HuH-7 (cell line): ENCODE measurements at regions not wholly inside any gene's neighbourhood (a gene's known extent, or its start where the extent isn't known, plus 50 kb on each side); places are given as distances from the start of the nearest gene placed in this dataset.

Source experiments
- DNase-seq: peaks from one replicate; pipeline ENCODE4 v3.0.0; 2011; ENCODE audit warnings: low spot score

DNA sequence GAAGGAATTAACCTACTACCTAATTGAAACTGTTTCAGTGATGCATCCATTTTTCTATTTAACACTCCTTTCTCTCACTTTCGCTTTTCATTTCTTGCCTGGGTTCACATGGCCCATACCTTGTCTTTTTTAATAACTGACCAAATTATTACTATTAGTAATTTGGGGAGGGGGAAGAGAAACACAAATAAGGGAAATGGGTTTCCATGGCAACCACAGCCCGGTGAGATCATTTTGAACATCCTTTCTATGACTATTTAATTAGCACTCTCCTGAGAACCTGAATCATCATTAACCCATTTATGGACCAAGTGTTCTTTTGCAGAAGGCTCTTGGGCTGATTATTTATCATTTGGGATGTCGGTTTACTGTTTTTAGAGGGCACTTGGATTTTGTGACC, 628.2 kb upstream of the SALL1 start:
- DNase-seq: no peak

DNA sequence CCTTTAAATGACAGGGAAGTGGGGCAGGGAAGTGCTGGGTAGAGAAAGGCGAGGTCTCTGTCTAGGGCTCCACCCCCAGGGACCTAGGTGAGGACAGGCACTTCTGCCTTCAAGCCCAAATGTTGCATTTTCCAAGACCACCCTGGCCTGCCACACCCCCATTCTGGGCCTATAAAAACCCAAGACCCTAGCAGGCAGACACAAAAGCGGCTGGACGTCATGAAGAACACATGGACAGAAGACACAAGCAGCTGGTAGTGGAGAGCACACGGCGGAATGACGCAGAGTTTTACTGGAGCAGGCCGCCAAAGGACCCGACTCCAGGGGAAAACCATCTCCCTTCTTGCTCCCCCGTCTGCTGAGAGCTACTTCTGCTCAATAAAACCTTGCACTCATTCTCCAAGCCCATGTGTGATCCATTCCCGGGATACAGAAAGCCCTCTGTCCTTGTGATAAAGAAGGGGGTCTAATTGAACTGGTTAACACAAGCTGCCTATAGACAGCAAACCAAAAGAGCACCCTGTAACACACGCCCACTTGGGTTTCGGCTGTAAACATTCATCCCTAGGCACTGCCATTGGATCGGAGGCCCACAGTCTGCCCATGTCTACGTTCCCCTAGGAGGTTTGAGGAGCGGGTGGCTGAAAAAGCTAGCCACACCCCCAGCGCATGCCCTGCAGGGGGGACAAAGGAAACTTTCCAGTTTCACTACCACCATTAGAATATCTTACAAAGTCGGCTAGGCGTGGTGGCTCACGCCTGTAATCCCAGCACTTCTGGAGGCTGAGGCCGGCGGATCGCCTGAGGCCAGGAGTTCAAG, 622.2 kb upstream of the SALL1 start:
- no peak for DNase-seq

DNA sequence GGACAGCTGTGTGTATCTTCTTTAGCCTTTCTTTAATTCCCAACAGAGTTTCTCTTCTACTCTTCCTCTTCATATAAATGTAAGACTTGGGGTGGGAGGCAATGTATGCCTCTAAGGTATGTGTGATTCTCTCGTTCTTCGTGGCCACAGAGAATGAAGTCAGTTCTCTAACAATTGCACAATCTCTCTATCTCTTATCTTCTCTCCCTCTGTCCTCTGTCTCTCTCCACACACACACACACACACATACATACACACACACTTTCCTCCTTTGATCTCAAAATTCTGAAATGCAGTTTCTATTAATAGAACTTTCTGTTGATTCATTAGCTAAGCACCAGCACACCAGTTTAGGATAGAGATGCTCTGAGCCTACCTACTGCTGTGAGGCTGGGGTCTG, 615.7 kb upstream of the SALL1 start:
- DNase-seq: no peak

DNA sequence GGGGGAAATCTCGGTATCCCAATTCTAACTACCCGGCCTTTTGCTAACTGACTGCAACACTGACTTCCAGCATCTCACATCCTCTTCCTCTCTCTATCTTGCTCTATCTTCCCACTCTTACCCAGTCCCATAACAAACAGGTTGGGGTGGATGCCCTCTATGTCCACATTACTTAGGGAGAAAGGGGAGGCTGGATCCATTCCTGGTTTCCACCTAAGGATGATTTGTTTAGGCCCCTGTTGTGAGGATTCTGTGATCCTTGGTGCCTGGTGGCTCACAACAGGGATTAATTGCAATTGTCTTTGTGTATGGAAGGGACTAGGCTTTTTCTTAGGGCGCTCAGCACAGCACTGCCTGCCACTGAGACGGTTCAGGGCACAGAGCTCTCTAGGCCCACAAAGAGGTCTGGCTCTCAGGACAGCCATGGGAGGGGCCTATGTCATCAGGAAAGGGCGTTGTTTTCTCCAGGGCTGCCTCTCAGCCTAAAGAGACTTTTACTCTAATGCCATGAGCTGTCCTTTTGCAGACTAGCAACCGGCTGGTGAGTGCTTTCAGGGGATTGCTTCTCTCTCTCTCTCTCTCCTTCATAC, 612.1 kb upstream of the SALL1 start:
- DNase-seq: no peak

DNA sequence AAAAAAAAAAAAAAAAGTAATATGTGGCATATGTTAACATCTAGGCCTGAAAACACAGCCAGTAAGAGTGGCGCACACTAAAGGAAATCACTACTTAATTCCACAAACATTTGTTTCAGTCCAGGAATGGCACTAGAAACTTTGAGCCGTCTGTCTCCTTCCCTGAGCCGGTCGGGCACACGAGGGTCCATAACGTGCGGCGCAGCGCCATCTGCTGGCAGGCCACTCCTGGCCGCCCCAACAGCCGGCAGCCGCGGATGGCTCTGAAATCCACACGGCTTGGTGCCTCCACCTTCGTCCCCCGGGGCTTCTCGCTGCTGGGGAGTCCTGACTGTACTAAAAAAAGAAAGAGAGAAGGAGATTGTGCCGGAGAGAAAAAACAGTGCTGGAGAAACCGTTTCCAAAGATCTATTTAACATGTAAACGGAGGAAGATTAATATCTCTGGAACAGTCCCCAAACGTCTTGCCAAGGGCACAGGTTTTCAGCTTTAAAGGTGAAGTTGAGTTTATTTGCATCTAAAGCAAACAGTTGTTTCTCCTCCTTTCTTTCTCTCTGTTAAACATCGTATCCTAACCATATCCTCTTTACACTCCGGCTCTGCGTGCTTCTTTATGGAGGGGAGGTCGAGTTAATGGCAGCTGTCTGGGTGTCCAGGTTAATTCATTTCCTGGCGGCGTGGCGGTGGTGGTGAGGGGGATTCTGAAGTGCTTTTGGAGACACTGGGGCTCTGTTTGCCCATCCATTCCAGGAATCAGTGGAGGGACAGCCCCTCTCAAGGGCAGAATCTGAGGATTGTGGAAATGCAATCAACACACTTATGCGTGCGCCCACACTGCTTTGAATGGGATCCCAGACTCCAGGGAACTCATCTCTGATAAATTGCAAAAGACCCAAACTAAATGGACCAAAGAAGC, 611.3 kb upstream of the SALL1 start:
- DNase-seq: peak; percentile 44

DNA sequence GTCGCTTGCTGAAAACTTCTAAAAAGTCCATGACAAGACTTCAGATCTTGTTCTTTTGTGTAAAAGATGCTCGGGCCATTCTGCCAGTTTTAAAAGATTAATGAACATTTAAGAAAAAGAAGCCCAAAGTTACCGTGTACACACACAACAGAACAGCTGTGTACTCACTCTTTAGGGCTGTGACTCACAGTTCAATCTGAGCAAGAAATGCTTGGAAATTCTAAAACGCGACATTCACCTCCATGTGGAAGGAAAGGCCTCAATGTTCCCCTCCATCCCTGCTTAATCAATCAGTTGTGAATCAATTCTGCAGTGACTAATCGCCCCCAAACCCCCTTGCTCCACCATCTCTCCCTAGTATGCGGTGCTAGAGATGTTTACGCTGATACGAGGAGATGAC, 609.9 kb upstream of the SALL1 start:
- DNase-seq: no peak

DNA sequence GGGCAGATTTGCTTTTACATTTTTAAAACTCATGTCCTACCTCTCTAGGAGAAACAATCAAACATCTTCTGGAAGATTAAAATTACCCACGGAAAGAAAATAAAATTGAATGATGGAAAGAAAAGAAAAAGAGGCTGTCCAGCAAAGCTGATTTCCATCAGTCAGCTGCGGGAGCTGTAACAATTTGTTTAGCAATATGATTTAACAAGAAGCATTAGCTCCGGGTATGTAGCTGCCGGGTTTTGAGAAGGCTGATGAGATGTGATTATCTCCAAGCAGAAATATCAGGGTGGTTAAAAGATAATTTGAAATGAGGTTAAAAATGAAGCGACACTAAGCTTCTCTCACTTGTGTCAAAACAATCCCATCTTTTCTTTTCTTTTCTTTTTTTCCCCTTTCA, 608.9 kb upstream of the SALL1 start:
- no peak for DNase-seq

DNA sequence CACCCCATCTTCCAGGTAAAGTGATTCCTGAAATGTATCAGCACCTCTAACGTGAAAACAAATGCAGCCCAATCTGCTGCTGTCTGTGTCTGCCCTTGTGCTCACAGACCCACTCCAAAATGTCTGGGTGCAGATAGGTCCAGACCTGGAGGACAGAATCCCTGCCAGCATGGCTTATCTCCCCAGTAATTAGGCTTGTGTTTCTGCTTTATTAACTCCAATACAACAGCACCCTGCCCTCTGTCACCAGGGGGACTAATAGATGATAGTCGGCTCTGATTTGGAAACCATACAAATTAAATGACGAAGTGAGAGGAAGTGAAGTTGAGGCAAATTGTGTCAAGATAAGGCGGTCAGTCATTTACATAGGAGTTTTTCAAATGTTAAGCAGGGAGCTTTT, 608.3 kb upstream of the SALL1 start:
- no peak for DNase-seq

DNA sequence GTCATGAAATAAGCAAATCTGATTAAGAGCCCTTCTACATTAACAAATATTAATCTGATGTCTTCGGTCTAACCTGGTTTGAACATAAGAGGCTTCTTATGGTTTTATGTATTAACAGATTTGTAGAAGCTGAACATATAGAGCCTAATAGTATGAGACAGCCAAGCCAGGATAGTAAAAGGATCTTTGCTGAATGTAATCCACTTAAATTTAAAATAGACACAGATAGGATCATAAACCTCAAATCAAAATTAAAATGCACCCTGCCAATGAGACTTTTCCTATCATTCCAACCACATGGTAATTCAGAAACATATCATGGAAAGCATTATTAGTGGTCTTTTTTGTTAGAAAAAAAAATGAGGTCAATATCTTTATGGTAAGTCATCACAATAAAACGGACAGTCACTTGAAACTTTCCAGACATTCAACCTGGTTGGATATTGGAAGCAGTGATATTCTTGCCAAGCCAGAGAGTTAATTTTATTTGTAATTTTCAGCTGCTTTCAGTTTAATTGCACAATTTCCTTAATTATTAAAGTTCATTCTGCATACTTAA, 606.9 kb upstream of the SALL1 start:
- no peak for DNase-seq

DNA sequence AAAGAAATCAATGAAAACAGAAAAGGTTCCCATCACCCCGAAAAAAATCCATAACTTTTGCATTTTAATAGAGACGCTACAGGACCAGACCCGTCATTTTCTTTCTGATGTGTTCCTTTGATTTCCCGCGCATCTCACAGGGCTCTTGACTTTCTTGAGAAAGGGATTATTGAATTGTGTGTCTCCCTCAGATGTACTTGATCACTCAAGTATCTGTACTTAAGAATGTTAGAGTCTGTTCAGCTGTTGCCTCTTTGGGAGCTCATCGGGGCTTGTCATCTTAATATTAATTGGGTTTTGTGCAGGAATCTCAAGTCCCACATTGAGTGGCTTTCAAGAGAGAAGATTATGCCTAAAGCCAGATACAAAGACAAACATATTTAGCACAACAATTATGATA, 606.4 kb upstream of the SALL1 start:
- DNase-seq: no peak

DNA sequence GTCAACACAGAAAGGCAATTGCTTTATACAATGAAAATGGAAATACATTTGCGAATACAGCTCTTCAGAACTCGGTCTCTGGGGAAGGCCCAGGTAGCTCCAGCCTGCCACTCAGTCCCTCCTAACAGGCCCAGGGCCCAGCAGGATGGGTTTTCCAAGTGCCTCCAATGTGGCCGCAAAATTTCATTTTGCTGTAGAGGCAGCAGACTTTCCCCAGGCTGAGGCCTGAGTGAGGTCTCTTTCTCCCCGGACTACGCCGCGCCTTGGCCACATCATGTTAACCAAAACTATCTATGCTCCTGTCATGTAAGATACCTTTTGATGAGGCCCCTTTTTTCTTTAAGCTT, 606.0 kb upstream of the SALL1 start:
- DNase-seq: no peak

DNA sequence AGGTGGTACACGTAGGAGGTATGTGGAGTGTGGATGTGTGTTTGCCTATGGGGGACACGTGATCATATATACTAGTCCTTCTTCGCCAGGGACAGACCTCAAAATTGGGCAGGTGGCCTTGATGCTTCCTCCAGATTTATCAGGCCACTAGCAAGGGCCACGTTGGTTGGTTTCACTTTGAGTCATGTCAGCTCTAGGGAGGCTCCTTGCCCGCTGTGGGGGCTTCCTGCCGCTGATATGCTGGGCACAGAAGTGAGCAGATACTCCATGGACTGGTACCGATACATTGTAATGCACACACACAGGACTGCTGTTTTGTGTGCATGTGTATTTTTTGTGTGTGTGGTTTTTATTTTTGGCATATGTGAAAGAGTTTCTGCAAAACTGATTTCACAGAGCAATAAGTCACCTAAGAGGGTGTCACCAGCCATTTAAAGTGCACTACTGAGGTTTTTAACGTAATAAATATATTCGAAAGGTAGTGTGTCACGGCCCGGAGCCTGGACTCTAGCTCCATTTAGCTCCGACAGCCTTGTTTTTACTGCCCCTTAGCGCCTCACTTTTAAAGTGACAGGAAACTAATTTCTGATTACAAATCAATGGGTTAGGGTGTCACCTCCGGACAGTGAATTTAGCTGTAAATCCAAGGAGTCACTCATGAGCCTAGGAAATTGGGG, 605.5 kb upstream of the SALL1 start:
- DNase-seq: no peak

DNA sequence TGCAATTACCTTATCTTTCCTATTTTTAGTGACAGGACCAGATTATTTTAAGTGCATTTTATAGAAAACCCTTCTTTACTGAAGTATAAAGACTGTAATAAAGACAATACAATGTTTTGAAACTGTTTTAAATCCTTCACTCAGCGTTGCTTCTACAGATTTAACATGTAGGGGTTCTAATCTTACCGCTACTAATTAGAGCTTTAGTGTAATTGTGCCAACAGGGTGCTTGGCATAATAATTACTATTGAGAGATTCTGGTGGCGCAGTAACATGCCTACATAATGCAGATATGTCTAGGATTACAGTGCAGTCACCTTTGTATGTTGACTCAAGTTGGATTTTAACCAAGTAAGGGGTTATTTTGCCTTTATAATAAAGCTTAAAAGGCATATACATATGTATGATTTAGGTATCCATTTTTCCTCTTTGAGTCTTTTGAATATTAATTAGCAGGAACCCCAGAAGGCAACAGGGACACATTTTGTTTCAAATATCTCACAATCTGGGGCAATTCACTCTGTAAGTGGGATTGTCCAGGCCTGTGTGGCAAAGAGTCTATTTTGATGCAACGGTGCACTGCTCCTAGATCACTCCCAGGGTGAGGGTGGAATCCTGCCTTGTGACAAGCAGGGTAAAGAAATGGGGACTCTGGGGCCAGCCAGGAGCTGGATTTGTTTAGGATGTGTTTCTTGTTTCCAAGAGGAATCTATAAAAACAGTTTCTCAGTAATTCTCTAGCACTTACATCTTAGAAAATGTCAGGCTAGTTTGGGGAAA, 604.7 kb upstream of the SALL1 start:
- DNase-seq: no peak

DNA sequence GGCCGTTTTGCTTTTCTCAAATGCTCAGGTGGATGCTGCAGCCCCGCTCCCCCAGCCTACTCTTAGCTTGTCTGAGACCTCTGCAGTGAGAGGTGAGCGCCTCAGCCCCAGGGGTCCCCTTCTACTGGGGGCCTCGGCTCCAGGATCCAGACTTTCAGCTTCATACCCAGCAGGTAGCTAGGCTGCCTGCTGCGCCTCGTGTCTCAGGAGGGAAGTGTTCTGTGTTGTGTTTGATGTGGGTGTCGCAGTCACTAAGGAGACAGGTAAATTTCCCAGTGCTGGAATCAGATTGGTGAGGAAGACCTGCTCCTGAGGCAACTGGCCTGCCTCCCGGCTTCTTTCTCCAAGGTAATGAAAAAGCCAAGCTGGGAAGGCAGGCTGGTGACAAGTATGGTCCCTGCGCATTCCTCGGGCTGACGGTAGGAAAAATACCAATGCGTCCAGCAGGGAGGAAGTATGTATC, 604.0 kb upstream of the SALL1 start:
- DNase-seq: no peak

DNA sequence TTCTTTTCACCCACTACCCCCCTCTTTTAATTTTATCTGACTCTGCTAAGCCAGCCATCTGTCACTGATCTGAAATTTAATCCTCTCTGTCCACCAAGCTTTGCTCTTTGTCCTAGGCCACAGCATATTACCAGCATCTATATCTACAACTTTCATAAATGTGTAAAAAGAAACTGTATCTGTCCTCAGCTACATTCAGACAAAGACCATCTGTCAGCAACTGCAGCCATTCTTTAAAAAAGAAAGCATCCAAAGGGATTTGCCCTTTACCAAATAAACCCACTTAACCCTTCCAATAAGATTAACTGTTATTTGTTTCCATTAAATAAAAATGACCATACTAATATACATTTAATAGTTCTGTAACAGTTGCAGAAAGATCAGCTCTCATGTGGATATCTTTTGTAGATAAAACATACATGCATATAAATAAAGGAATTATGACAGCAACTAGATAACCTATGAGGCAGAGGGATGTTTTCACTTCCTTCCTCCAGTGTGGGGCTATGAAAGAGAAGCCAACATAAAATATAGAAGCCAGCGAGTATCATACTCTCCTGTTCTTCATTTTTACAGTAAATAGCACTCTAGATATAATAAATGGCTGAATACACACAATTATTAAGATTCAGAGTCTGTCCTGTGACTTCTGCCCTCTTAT, 602.5 kb upstream of the SALL1 start:
- no peak for DNase-seq

DNA sequence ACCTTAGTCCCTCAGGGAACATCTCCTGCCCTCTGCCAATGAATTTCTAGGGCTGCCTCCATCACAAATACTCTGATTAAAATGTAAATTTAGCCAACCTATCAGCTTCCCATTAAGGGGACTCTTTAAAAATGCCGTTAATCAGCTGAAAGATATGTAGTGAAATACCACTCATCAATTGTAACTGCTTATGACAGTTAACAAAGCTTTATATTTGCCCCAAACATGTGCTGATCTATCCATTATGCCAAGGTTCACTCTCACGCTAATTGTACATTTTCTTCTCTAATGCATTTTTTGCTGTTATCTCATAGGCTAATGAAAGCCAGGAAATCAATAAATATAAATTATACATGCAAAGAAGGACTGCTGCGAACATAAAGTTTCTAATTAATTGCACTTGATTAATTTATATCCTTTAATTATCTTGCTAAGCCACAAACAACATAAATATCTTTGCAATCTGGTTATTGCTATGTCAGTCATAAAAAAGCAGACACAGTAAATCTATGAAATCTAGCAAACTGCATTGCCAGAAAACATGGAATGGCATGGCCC, 601.4 kb upstream of the SALL1 start:
- DNase-seq: no peak

DNA sequence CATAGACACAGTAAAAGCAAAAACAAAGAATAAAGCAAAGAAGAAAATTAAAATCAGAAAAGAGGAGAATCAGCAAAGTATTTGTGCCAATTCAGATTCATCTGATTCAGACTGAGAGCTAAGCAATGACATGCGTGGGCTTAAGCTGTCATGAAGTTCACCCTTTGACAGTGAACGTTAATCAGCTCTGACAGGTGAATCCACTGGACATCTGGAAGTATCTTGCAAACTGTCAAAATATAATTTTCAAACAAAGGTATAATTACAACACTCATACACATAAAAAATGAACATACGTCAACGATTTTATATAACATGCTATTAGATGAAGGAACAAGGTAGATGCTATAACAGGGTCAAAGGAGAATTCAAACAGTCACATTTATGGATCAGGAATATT, 596.3 kb upstream of the SALL1 start:
- DNase-seq: no peak

DNA sequence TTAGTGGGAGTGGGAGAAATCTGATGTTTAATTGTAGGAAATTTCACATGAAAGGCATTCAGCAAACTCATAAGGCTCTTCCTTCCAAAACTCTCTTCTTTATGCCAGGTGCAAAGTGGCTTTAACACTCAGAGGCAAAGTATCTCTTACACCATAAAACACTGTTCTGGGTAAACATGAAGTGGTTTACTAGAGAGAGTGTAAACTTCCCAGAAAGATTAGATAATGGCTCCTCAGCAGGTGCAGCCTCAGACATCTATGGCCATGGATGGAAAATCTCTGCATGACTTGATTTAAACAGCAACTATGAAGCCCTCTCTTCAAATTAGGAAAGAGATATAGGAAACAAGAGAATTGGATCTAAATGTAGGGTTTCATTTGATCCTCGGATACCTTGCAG, 583.1 kb upstream of the SALL1 start:
- no peak for DNase-seq

DNA sequence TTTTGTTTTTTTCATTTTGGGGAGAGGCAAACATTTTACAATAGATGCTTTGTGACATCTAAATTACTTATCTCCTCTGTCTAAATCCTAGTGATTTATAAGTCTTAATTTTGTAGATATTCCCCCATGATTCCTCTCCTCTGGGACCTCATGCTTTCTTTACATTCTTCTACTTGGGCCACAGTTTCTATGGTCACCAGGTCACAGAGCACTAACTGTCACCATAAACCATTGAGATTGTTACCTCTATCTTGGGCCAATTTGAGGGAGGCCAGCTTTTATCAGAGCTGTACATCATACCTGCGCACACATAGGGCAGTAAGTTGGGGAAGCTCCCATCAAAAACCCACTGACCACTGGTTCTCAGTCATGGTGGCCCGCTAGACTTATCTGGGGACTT, 582.1 kb upstream of the SALL1 start:
- no peak for DNase-seq

DNA sequence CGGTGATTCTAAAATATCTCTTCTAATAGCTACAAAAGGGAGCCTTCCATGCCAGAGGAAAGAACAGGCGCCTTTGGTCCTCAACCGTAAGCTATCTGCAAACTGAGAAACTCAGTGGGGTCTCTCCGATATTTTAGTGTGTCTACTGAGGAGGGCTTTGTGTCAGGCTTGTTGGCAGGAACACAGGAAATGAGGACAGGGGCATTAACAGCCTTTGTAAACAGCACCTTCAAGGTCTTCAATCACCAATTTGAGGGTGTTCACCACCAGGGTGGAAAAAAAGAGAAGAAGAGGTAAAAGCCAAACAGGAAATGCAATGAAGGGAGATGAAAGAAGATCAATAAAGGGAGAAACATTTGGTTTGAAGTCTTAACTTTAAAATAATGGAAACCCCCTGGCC, 580.1 kb upstream of the SALL1 start:
- no peak for DNase-seq
